D721Med (cell line): ENCODE measurements at regions not wholly inside any gene's neighbourhood (a gene's known extent, or its start where the extent isn't known, plus 50 kb on each side); places are given as distances from the start of the nearest gene placed in this dataset.

Experiments
- DNase-seq: peaks from one replicate; pipeline ENCODE4 v3.0.0; 2011; ENCODE audit warnings: low spot score; ENCODE audit not compliant: insufficient read length
- FAIRE-seq: peaks from 2 replicates; lab custom pipeline; 2011; peaks lifted over from hg19 to GRCh38; lab: Jason Lieb, UNC
- CTCF ChIP-seq: IDR thresholded peaks from 2 replicates; pipeline ENCODE4 v1.5.1; 2012; ENCODE audit warnings: mild to moderate bottlenecking, control low read depth; ENCODE audit not compliant: insufficient read depth; ENCODE audit errors: missing control alignments

GRCh38 chr3:5731100-5731499 lies 543.6 kb downstream of the EDEM1 start:
- FAIRE-seq = peak; percentile 29
- TF ChIP-seq CTCF = no peak
- no peak for DNase-seq

GRCh38 chr3:5732081-5732480 lies 544.6 kb downstream of the EDEM1 start:
- TF ChIP-seq CTCF = no peak
- no peak for FAIRE-seq
- DNase-seq = no peak

GRCh38 chr3:5733995-5734394 lies 546.5 kb downstream of the EDEM1 start:
- FAIRE-seq = peak; percentile 25
- no peak for TF ChIP-seq CTCF

GRCh38 chr3:5735896-5736295 lies 548.4 kb downstream of the EDEM1 start:
- no peak for FAIRE-seq
- DNase-seq = no peak
- no peak for TF ChIP-seq CTCF

More at GRCh38 chr3:5733995-5734394, 546.5 kb downstream of the EDEM1 start:
- DNase-seq = no peak

- no peak for TF ChIP-seq CTCF
Observed at GRCh38 chr3:5739299-5739935, 551.9 kb downstream of the EDEM1 start.

GRCh38 chr3:5739949-5740348 lies 552.4 kb downstream of the EDEM1 start:
- no peak for TF ChIP-seq CTCF
- DNase-seq (no peak), FAIRE-seq (no peak)

More at GRCh38 chr3:5739299-5739935, 551.9 kb downstream of the EDEM1 start:
- DNase-seq (no peak), FAIRE-seq (no peak)

GRCh38 chr3:5741017-5741416 lies 553.5 kb downstream of the EDEM1 start:
- TF ChIP-seq CTCF = no peak
- no peak for DNase-seq
- FAIRE-seq = peak; percentile 11
